IMR-90 (cell line): ENCODE measurements at regions not wholly inside any gene's neighbourhood (a gene's known extent, or its start where the extent isn't known, plus 50 kb on each side); places are given as distances from the start of the nearest gene placed in this dataset.

ENCODE experiments used
- ATAC-seq: fragments of 200-7000 bp; cut with Tn5 transposase; 2 replicates; pipeline ENCODE4 v1.9.1; 2020; ENCODE audit warnings: low read depth, mild to moderate bottlenecking, moderate library complexity
- BruUV-seq: library from RNA; stranded (reverse); fragments of 400-500 nt; replicated peaks from 2 replicates; lab custom pipeline; 2021; lab: Mats Ljungman, UMichigan
- CTCF ChIA-PET: fragments of 300-600 bp; formaldehyde crosslinking; extraction: SDS; loops from one replicate; lab custom pipeline; 2021; ENCODE audit warnings: antibody characterized with exemption; lab: Yijun Ruan, JAX
- POLR2A ChIA-PET: fragments of 300-600 bp; sonication (Branson Sonifier 250); formaldehyde crosslinking; loops from one replicate; lab custom pipeline; 2022; ENCODE audit warnings: antibody characterized with exemption; ENCODE audit not compliant: unreplicated experiment; lab: Charles Lee
- DNase-seq: peaks from one replicate; pipeline ENCODE4 v3.0.0; 2013
- H2AFZ ChIP-seq: replicated peaks from 2 replicates; pipeline ENCODE3; 2013; ENCODE audit warnings: low read length, mild to moderate bottlenecking; ENCODE audit not compliant: poor library complexity
- H2AK5ac ChIP-seq: 2 replicates; pipeline ENCODE4 v1.6.1; 2013; ENCODE audit warnings: low read depth, low read length, inconsistent platforms
- H2AK9ac ChIP-seq: replicated peaks from 2 replicates; pipeline ENCODE3; 2013; ENCODE audit warnings: mild to moderate bottlenecking, low read depth, low read length, moderate library complexity; ENCODE audit not compliant: poor library complexity
- H2BK120ac ChIP-seq: 2 replicates; pipeline ENCODE4 v1.6.1; 2013; ENCODE audit warnings: low read depth, low read length, inconsistent platforms
- H2BK15ac ChIP-seq: 3 replicates; pipeline ENCODE4 v1.6.1; 2013; ENCODE audit warnings: low read depth, low read length, inconsistent platforms
- H2BK20ac ChIP-seq: 2 replicates; pipeline ENCODE4 v1.6.1; 2013; ENCODE audit warnings: low read depth, mild to moderate bottlenecking, inconsistent platforms, low read length, moderate library complexity
- H2BK5ac ChIP-seq: 2 replicates; pipeline ENCODE4 v1.6.1; 2013; ENCODE audit warnings: mild to moderate bottlenecking, low read depth, low read length, inconsistent platforms; ENCODE audit not compliant: poor library complexity, severe bottlenecking
- H3K14ac ChIP-seq: replicated peaks from 2 replicates; pipeline ENCODE4 v1.6.1; 2013; ENCODE audit warnings: low read depth, low read length, inconsistent platforms
- H3K18ac ChIP-seq: 2 replicates; pipeline ENCODE4 v1.6.1; 2013; ENCODE audit warnings: low read depth, low read length, control low read depth
- H3K23ac ChIP-seq: 2 replicates; pipeline ENCODE4 v1.6.1; 2013; ENCODE audit warnings: low read depth, low read length, inconsistent platforms
- H3K27ac ChIP-seq: 2 replicates; pipeline ENCODE4 v1.5.1; 2013; ENCODE audit warnings: mild to moderate bottlenecking, control low read depth, low read length; ENCODE audit not compliant: insufficient read depth
- H3K27me3 ChIP-seq: 2 replicates; pipeline ENCODE4 v1.6.1; 2013; ENCODE audit warnings: low read length; ENCODE audit not compliant: control insufficient read depth, insufficient read depth
- H3K36me3 ChIP-seq: 2 replicates; pipeline ENCODE4 v1.6.1; 2013; ENCODE audit warnings: low read length, mixed read lengths; ENCODE audit not compliant: control insufficient read depth, insufficient read depth
- H3K4ac ChIP-seq: 2 replicates; pipeline ENCODE4 v1.6.1; 2013; ENCODE audit warnings: low read depth, low read length, inconsistent platforms
- H3K4me1 ChIP-seq: 2 replicates; pipeline ENCODE4 v1.6.1; 2013; ENCODE audit warnings: low read length, mixed read lengths; ENCODE audit not compliant: control insufficient read depth, insufficient read depth
- H3K4me2 ChIP-seq: 2 replicates; pipeline ENCODE4 v1.6.1; 2013; ENCODE audit warnings: low read depth, mild to moderate bottlenecking, control low read depth, low read length, moderate library complexity
- H3K4me3 ChIP-seq: 2 replicates; pipeline ENCODE4 v1.5.1; 2013; ENCODE audit warnings: low read depth, mild to moderate bottlenecking, control low read depth, low read length, moderate library complexity; ENCODE audit not compliant: insufficient read depth
- H3K56ac ChIP-seq: 2 replicates; pipeline ENCODE4 v1.6.1; 2013; ENCODE audit warnings: low read length, inconsistent platforms; ENCODE audit not compliant: insufficient read depth; ENCODE audit errors: extremely low read depth
- H3K79me1 ChIP-seq, 2 experiments: 2 replicates each; pipeline ENCODE4 v1.6.1; 2013; ENCODE audit warnings: low read length in 2 of 2, inconsistent platforms in 1 of 2, low read depth in 1 of 2
- H3K9ac ChIP-seq: 2 replicates; pipeline ENCODE4 v1.6.1; 2013; ENCODE audit warnings: low read depth, low read length, control low read depth
- H3K9me1 ChIP-seq: 2 replicates; pipeline ENCODE4 v1.6.1; 2013; ENCODE audit warnings: low read length, inconsistent platforms; ENCODE audit not compliant: insufficient read depth
- H3K9me3 ChIP-seq: 2 replicates; pipeline ENCODE4 v1.6.1; 2013; ENCODE audit warnings: low read length; ENCODE audit not compliant: control insufficient read depth, insufficient read depth
- H4K20me1 ChIP-seq: 2 replicates; pipeline ENCODE4 v1.6.1; 2013; ENCODE audit warnings: low read length, inconsistent platforms; ENCODE audit not compliant: insufficient read depth
- H4K5ac ChIP-seq: 2 replicates; pipeline ENCODE4 v1.6.1; 2013; ENCODE audit warnings: mild to moderate bottlenecking, low read depth, low read length, control low read depth
- H4K8ac ChIP-seq, 2 experiments: 2 replicates each; pipeline ENCODE4 v1.6.1; 2013; ENCODE audit warnings: low read depth in 2 of 2, low read length in 2 of 2, control low read depth in 1 of 2, inconsistent platforms in 1 of 2
- H4K91ac ChIP-seq: 2 replicates; pipeline ENCODE4 v1.6.1; 2013; ENCODE audit warnings: low read depth, low read length, inconsistent platforms; ENCODE audit not compliant: insufficient read depth
- BHLHE40 ChIP-seq: fragments of 150-350 bp; IDR thresholded peaks from 2 replicates; pipeline ENCODE4 v1.6.1; 2016; ENCODE audit warnings: mild to moderate bottlenecking, low read depth, low read length
- CEBPB ChIP-seq: IDR thresholded peaks from 2 replicates; pipeline ENCODE4 v1.6.1; 2012; ENCODE audit warnings: low read depth, low read length, improper control_type of control experiment
- CHD1 ChIP-seq: IDR thresholded peaks from 2 replicates; pipeline ENCODE4 v1.6.1; 2012; ENCODE audit warnings: low read depth, low read length, improper control_type of control experiment
- CTCF ChIP-seq: conservative IDR thresholded peaks from 2 replicates; pipeline ENCODE4 v1.5.1; 2012; ENCODE audit warnings: mild to moderate bottlenecking, low read depth, low read length, improper control_type of control experiment
- MAFK ChIP-seq: IDR thresholded peaks from 2 replicates; pipeline ENCODE4 v1.6.1; 2012; ENCODE audit warnings: low read depth, low read length, improper control_type of control experiment
- MXI1 ChIP-seq: IDR thresholded peaks from 2 replicates; pipeline ENCODE4 v1.6.1; 2012; ENCODE audit warnings: low read depth, mild to moderate bottlenecking, low read length, moderate library complexity, borderline replicate concordance
- NFE2L2 ChIP-seq: fragments of 150-350 bp; IDR thresholded peaks from 2 replicates; pipeline ENCODE4 v1.6.1; 2016; ENCODE audit warnings: low read depth, mild to moderate bottlenecking, low read length
- POLR2A ChIP-seq: IDR thresholded peaks from 2 replicates; pipeline ENCODE4 v1.6.1; 2012; ENCODE audit warnings: mild to moderate bottlenecking, low read depth, low read length
- RAD21 ChIP-seq: IDR thresholded peaks from 2 replicates; pipeline ENCODE4 v1.6.1; 2012; ENCODE audit warnings: low read length, improper control_type of control experiment
- RCOR1 ChIP-seq: IDR thresholded peaks from 2 replicates; pipeline ENCODE4 v1.6.1; 2012; ENCODE audit warnings: mild to moderate bottlenecking, low read length, improper control_type of control experiment; ENCODE audit not compliant: insufficient replicate concordance
- RFX5 ChIP-seq: IDR thresholded peaks from 2 replicates; pipeline ENCODE4 v1.8.0; 2012; ENCODE audit warnings: low read depth, mild to moderate bottlenecking, low read length, moderate library complexity
- SMC3 ChIP-seq: fragments of 150-350 bp; IDR thresholded peaks from 2 replicates; pipeline ENCODE4 v1.6.1; 2016; ENCODE audit warnings: low read depth, mild to moderate bottlenecking, antibody characterized with exemption, low read length, moderate library complexity
- WGBS, 2 experiments: methylation state at CpG; one replicate each; pipeline versions ENCODE4 v1.1.5 to v1.1.7; 2013; ENCODE audit warnings: missing lambda C conversion rate in 2 of 2; ENCODE audit not compliant: insufficient read length in 1 of 2; ENCODE audit errors: extremely low coverage in 2 of 2; 5-methylcytosine and 5-hydroxymethylcytosine counted together
- dilution Hi-C: fragments of 300-500 bp; cut with HindIII; formaldehyde crosslinking; loops from one replicate; pipeline ENCODE4 v1.14.3; 2018; ENCODE audit warnings: low sequenced_read_pairs; ENCODE audit not compliant: unreplicated experiment
- in situ Hi-C: fragments of 300-500 bp; cut with MboI; formaldehyde crosslinking; loops from 3 replicates; pipeline ENCODE4 v1.14.3; 2019; ENCODE audit warnings: low sequenced_read_pairs, inconsistent platforms, mixed read lengths
- intact Hi-C: fragments of 100-400 bp; cut with micrococcal nuclease; formaldehyde crosslinking; loops from 2 replicates; pipeline ENCODE4 v1.10.0; 2022

DNA sequence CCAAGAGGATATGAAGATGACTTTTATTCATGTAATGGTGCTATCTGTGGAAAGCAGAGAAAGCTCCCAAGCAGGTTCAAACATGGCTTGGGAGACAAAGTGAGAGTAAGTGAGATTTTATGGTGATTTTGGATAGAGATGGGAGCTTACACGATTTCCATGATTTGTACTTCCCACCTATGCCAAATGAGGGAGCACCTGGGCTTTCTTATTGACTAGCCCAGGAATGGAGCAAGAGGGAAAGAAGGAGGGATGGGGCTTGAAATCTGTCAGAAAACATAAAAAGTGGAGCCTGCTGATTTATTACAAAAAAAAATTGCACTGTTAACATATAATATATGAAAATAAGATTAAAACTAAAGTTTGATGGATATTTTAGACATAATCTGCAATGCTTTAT is 703.5 kb upstream of the PABPC4L start:
- Histone ChIP-seq H3K9me1 (no peaks in the 10 kb centered on the region), H2AK9ac (no peak overlapping the region), H3K36me3 (no peaks in the 10 kb centered on the region), H2AK5ac (no peak overlapping the region), H4K91ac (no peak overlapping the region), H3K79me1 (no peaks in the 10 kb centered on the region), H3K9ac (no peak overlapping the region), H3K4ac (no peak overlapping the region), H4K8ac (no peak overlapping the region), H3K56ac (no peak overlapping the region), H2BK20ac (no peak overlapping the region), H2BK5ac (no peak overlapping the region), H4K5ac (no peak overlapping the region), H2AFZ (no peak overlapping the region), H3K27me3 (no peaks in the 10 kb centered on the region), H3K27ac (no peak overlapping the region), H3K14ac (no peak overlapping the region), H3K4me3 (no peak overlapping the region), H2BK120ac (no peak overlapping the region), H3K9me3 (peaks cover 2% of the 10 kb centered on the region), H3K4me2 (no peak overlapping the region), H4K20me1 (no peaks in the 10 kb centered on the region), H3K4me1 (no peaks in the 10 kb centered on the region), H2BK15ac (no peak overlapping the region), H3K23ac (no peak overlapping the region), H3K18ac (no peak overlapping the region)
- ATAC-seq (no peak), DNase-seq (no peak)
- in situ Hi-C loops = no loop called here
- BruUV-seq = no TSS peak
- ChIA-PET CTCF (no interaction called here), POLR2A (no interaction called here)
- intact Hi-C loops = loop anchor here (10.0 kb wide), 1 partner anchor 1760 kb away; the partner anchor contains the start of gene PCDH10
- no CpG with 5 or more reads among the region's 1 CpG for WGBS, 2 experiments
- no peak for TF ChIP-seq MAFK
- TF ChIP-seq SMC3 = no peak
- TF ChIP-seq CTCF = no peak
- no peak for TF ChIP-seq RFX5
- no peak for TF ChIP-seq CHD1
- no peak for TF ChIP-seq RAD21
- TF ChIP-seq BHLHE40 = no peak
- no peak for TF ChIP-seq MXI1
- TF ChIP-seq POLR2A = no peak
- TF ChIP-seq CEBPB = no peak
- no peak for TF ChIP-seq RCOR1
- TF ChIP-seq NFE2L2 = no peak
- dilution Hi-C loops = no loop called here
